A549 (cell line): ENCODE measurements at regions not wholly inside any gene's neighbourhood (a gene's known extent, or its start where the extent isn't known, plus 50 kb on each side); places are given as distances from the start of the nearest gene placed in this dataset.

ENCODE experiments used
- CBX2 ChIP-seq: fragments of 200-600 bp; sonication (generic); IDR thresholded peaks from 2 replicates; pipeline ENCODE4 v1.6.1; 2016; ENCODE audit warnings: low read depth, mild to moderate bottlenecking, borderline replicate concordance
- CTCF ChIP-seq: fragments of >200 bp; sonication (Bioruptor Twin); formaldehyde crosslinking; IDR thresholded peaks from 3 replicates; pipeline ENCODE4 v1.5.1; 2016
- ESRRA ChIP-seq: fragments of 150-350 bp; IDR thresholded peaks from 2 replicates; pipeline ENCODE4 v1.6.1; 2014; ENCODE audit warnings: mild to moderate bottlenecking, low read length, borderline replicate concordance
- HOXA7 ChIP-seq: fragments of 250-450 bp; sonication (Bioruptor Pico); IDR thresholded peaks from 2 replicates; pipeline ENCODE4 v1.5.0; 2020; ENCODE audit warnings: mild to moderate bottlenecking, moderate library complexity
- HOXB13 ChIP-seq: fragments of 250-450 bp; sonication (Bioruptor Pico); IDR thresholded peaks from 2 replicates; pipeline ENCODE4 v1.5.0; 2020; ENCODE audit warnings: low read depth, mild to moderate bottlenecking, moderate library complexity
- KDM1A ChIP-seq: fragments of 200-600 bp; sonication (generic); IDR thresholded peaks from 2 replicates; pipeline ENCODE4 v1.6.1; 2016; ENCODE audit warnings: low read depth, mild to moderate bottlenecking
- MYC ChIP-seq: IDR thresholded peaks from 2 replicates; pipeline ENCODE4 v1.6.1; 2012; ENCODE audit warnings: mild to moderate bottlenecking, inconsistent platforms, low read length, improper control_type of control experiment, borderline replicate concordance
- NR3C1 ChIP-seq: fragments of >200 bp; sonication (Bioruptor Twin); formaldehyde crosslinking; IDR thresholded peaks from 3 replicates; pipeline ENCODE4 v1.6.1; 2017
- POLR2A ChIP-seq: IDR thresholded peaks from 2 replicates; pipeline ENCODE4 v1.6.1; 2012; ENCODE audit warnings: mild to moderate bottlenecking, low read length
- RAD21 ChIP-seq, 2 experiments: fragments of >200 bp in 1 of 2; sonication (Bioruptor Twin) in 1 of 2; formaldehyde crosslinking in 1 of 2; IDR thresholded peaks in 1 of 2; conservative IDR thresholded peaks in 1 of 2; 2 replicates in 1 of 2; 3 replicates in 1 of 2; pipeline ENCODE4 v1.6.1; 2012 to 2018; ENCODE audit warnings: inconsistent platforms in 1 of 2
- RFX5 ChIP-seq: fragments of 450-650 bp; IDR thresholded peaks from 2 replicates; pipeline ENCODE4 v1.7.1; 2014; ENCODE audit warnings: antibody characterized with exemption, mild to moderate bottlenecking, moderate library complexity
- TF ChIP-seq, protein P1 (sequence below): IDR thresholded peaks from 2 replicates; pipeline ENCODE4 v1.6.1; 2012

DNA sequence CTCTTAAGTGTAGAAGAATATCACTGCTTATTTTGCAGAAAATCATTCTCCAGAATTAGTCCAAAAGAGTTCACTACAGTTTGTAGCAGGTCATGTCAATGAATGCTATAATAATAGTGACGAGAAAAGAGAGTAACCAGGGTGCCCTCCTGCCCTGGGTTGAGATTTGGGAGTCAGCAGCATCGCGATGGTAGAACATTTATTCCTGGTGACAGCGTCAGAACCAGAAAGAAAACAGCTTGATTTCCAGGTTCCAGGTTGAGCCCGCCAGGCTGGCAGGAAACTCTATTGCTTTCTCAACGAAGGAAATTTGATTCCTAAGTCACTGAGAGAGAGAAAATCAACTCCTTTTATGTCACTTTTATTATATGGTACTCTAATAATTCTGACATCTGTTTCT lies 550.3 kb downstream of the QKI start:
- no peak for TF ChIP-seq CTCF
- no peak for TF ChIP-seq RFX5
- TF ChIP-seq, protein P1, sequence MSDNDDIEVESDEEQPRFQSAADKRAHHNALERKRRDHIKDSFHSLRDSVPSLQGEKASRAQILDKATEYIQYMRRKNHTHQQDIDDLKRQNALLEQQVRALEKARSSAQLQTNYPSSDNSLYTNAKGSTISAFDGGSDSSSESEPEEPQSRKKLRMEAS = no peak
- no peak for TF ChIP-seq HOXB13 (CRISPR knock-in tag)
- no peak for TF ChIP-seq NR3C1
- TF ChIP-seq CBX2 = no peak
- TF ChIP-seq ESRRA = no peak
- TF ChIP-seq MYC = no peak
- TF ChIP-seq RAD21 (conservative IDR thresholded peaks at IDR 0.05 in 1 of 2, IDR thresholded peaks at IDR 0.05 in 1 of 2) = no peak
- no peak for TF ChIP-seq KDM1A
- TF ChIP-seq HOXA7 (CRISPR knock-in tag) = no peak
- TF ChIP-seq POLR2A = no peak
